ENCODE measurements at regions not wholly inside any gene's neighbourhood (a gene's known extent, or its start where the extent isn't known, plus 50 kb on each side); places are given as distances from the start of the nearest gene placed in this dataset.

GRCh38 chr1:79663916-79664315 is 657.4 kb upstream of the ADGRL4 start:
- no peak for DNase-seq
- no peak for ATAC-seq (replicated peaks in 1 of 2)
- H3K4me1 Mint-ChIP-seq (ENCODE audit: low read depth) = no peaks in the 10 kb centered on the region
- peaks cover 7 to 11% of the 10 kb centered on the region in 2 donors for H3K9me3 Mint-ChIP-seq
- no peaks in the 10 kb centered on the region for H3K36me3 Mint-ChIP-seq (ENCODE audit: insufficient read depth in 2 of 2)
- no peaks in the 10 kb centered on the region for H3K27me3 Mint-ChIP-seq (ENCODE audit: low read depth)
- no peak overlapping the region for H3K4me3 Mint-ChIP-seq
- no peak overlapping the region for H3K27ac Mint-ChIP-seq

- H3K4me3 Mint-ChIP-seq = no peak overlapping the region
- no peak overlapping the region for H3K27ac Mint-ChIP-seq
- H3K4me1 Mint-ChIP-seq (ENCODE audit: low read depth) = no peaks in the 10 kb centered on the region
- H3K27me3 Mint-ChIP-seq (ENCODE audit: low read depth) = no peaks in the 10 kb centered on the region
- no peaks in the 10 kb centered on the region for H3K36me3 Mint-ChIP-seq (ENCODE audit: insufficient read depth in 2 of 2)
- DNase-seq = no peak
- H3K9me3 Mint-ChIP-seq = peaks cover 4 to 11% of the 10 kb centered on the region in 2 donors
- ATAC-seq (replicated peaks in 1 of 2) = no peak
Measured at GRCh38 chr1:79662596-79662995, 656.1 kb upstream of the ADGRL4 start.

- Mint-ChIP-seq H3K27me3 (ENCODE audit: low read depth) (no peaks in the 10 kb centered on the region), H3K9me3 (peaks cover 4 to 11% of the 10 kb centered on the region in 2 donors)
Measured at GRCh38 chr1:79660129-79660528, 653.6 kb upstream of the ADGRL4 start.

GRCh38 chr1:79657951-79658658 is 651.6 kb upstream of the ADGRL4 start:
- H3K27me3 Mint-ChIP-seq (ENCODE audit: low read depth) = no peaks in the 10 kb centered on the region
- no peak overlapping the region for H3K4me3 Mint-ChIP-seq
- DNase-seq (no peak), ATAC-seq (replicated peaks in 1 of 2) (no peak)
- peaks cover 4 to 11% of the 10 kb centered on the region in 2 donors for H3K9me3 Mint-ChIP-seq
- no peaks in the 10 kb centered on the region for H3K36me3 Mint-ChIP-seq (ENCODE audit: insufficient read depth in 2 of 2)
- no peaks in the 10 kb centered on the region for H3K4me1 Mint-ChIP-seq (ENCODE audit: low read depth)
- H3K27ac Mint-ChIP-seq = no peak overlapping the region

More at GRCh38 chr1:79660129-79660528, 653.6 kb upstream of the ADGRL4 start:
- ATAC-seq (replicated peaks in 1 of 2) (no peak), DNase-seq (no peak)
- Mint-ChIP-seq H3K4me3 (no peak overlapping the region), H3K36me3 (ENCODE audit: insufficient read depth in 2 of 2) (no peaks in the 10 kb centered on the region), H3K27ac (no peak overlapping the region), H3K4me1 (ENCODE audit: low read depth) (no peaks in the 10 kb centered on the region)

GRCh38 chr1:79655876-79656275 is 649.3 kb upstream of the ADGRL4 start:
- ATAC-seq (replicated peaks in 1 of 2) (no peak), DNase-seq (no peak)
- Mint-ChIP-seq H3K27ac (no peak overlapping the region), H3K27me3 (ENCODE audit: low read depth) (no peaks in the 10 kb centered on the region), H3K4me1 (ENCODE audit: low read depth) (no peaks in the 10 kb centered on the region), H3K9me3 (peaks cover 0 to 2% of the 10 kb centered on the region in 2 donors), H3K36me3 (ENCODE audit: insufficient read depth in 2 of 2) (no peaks in the 10 kb centered on the region), H3K4me3 (no peak overlapping the region)

GRCh38 chr1:79652426-79652825 is 645.9 kb upstream of the ADGRL4 start:
- H3K27ac Mint-ChIP-seq = no peak overlapping the region
- H3K27me3 Mint-ChIP-seq (ENCODE audit: low read depth) = no peaks in the 10 kb centered on the region
- no peaks in the 10 kb centered on the region for H3K36me3 Mint-ChIP-seq (ENCODE audit: insufficient read depth in 2 of 2)
- no peak overlapping the region for H3K4me3 Mint-ChIP-seq
- no peak for DNase-seq
- H3K4me1 Mint-ChIP-seq (ENCODE audit: low read depth) = no peaks in the 10 kb centered on the region
- H3K9me3 Mint-ChIP-seq = peaks cover 0 to 3% of the 10 kb centered on the region in 2 donors
- no peak for ATAC-seq (replicated peaks in 1 of 2)

GRCh38 chr1:79648126-79648525 is 641.6 kb upstream of the ADGRL4 start:
- Mint-ChIP-seq H3K27ac (no peak overlapping the region), H3K36me3 (ENCODE audit: insufficient read depth in 2 of 2) (no peaks in the 10 kb centered on the region), H3K27me3 (ENCODE audit: low read depth) (no peaks in the 10 kb centered on the region), H3K4me3 (no peak overlapping the region), H3K4me1 (ENCODE audit: low read depth) (no peaks in the 10 kb centered on the region), H3K9me3 (peaks cover 0 to 11% of the 10 kb centered on the region in 2 donors)
- no peak for DNase-seq
- ATAC-seq (replicated peaks in 1 of 2) = no peak

GRCh38 chr1:79646880-79647279 is 640.4 kb upstream of the ADGRL4 start:
- no peak for ATAC-seq (replicated peaks in 1 of 2)
- Mint-ChIP-seq H3K27ac (no peak overlapping the region), H3K4me3 (no peak overlapping the region), H3K4me1 (ENCODE audit: low read depth) (no peaks in the 10 kb centered on the region), H3K9me3 (peaks cover 3 to 13% of the 10 kb centered on the region in 2 donors), H3K27me3 (ENCODE audit: low read depth) (no peaks in the 10 kb centered on the region), H3K36me3 (ENCODE audit: insufficient read depth in 2 of 2) (peaks cover 0 to 3% of the 10 kb centered on the region in 2 donors)
- no peak for DNase-seq

GRCh38 chr1:79638382-79638781 is 631.9 kb upstream of the ADGRL4 start:
- Mint-ChIP-seq H3K4me3 (no peak overlapping the region), H3K36me3 (ENCODE audit: insufficient read depth in 2 of 2) (peaks cover 0 to 3% of the 10 kb centered on the region in 2 donors)

GRCh38 chr1:79633456-79633855 is 626.9 kb upstream of the ADGRL4 start:
- Mint-ChIP-seq H3K9me3 (peaks cover 2% of the 10 kb centered on the region in 2 donors), H3K4me1 (ENCODE audit: low read depth) (no peaks in the 10 kb centered on the region)
- no peak for ATAC-seq (replicated peaks in 1 of 2)

More at GRCh38 chr1:79638382-79638781, 631.9 kb upstream of the ADGRL4 start:
- DNase-seq (no peak), ATAC-seq (replicated peaks in 1 of 2) (no peak)
- Mint-ChIP-seq H3K27me3 (ENCODE audit: low read depth) (no peaks in the 10 kb centered on the region), H3K9me3 (peaks cover 6 to 11% of the 10 kb centered on the region in 2 donors), H3K27ac (no peak overlapping the region), H3K4me1 (ENCODE audit: low read depth) (no peaks in the 10 kb centered on the region)

GRCh38 chr1:79629414-79629813 is 622.9 kb upstream of the ADGRL4 start:
- no peaks in the 10 kb centered on the region for H3K4me1 Mint-ChIP-seq (ENCODE audit: low read depth)
- H3K9me3 Mint-ChIP-seq = no peaks in the 10 kb centered on the region
- DNase-seq (no peak), ATAC-seq (replicated peaks in 1 of 2) (no peak)
- no peak overlapping the region for H3K27ac Mint-ChIP-seq
- no peaks in the 10 kb centered on the region for H3K36me3 Mint-ChIP-seq (ENCODE audit: insufficient read depth in 2 of 2)
- no peaks in the 10 kb centered on the region for H3K27me3 Mint-ChIP-seq (ENCODE audit: low read depth)
- no peak overlapping the region for H3K4me3 Mint-ChIP-seq

More at GRCh38 chr1:79633456-79633855, 626.9 kb upstream of the ADGRL4 start:
- no peak for DNase-seq
- no peak overlapping the region for H3K27ac Mint-ChIP-seq
- no peaks in the 10 kb centered on the region for H3K36me3 Mint-ChIP-seq (ENCODE audit: insufficient read depth in 2 of 2)
- H3K27me3 Mint-ChIP-seq (ENCODE audit: low read depth) = no peaks in the 10 kb centered on the region
- no peak overlapping the region for H3K4me3 Mint-ChIP-seq

- H3K36me3 Mint-ChIP-seq (ENCODE audit: insufficient read depth in 2 of 2) = no peaks in the 10 kb centered on the region
- peaks cover 2 to 6% of the 10 kb centered on the region in 2 donors for H3K9me3 Mint-ChIP-seq
- ATAC-seq (replicated peaks in 1 of 2) (no peak), DNase-seq (no peak)
- H3K27me3 Mint-ChIP-seq (ENCODE audit: low read depth) = no peaks in the 10 kb centered on the region
- no peaks in the 10 kb centered on the region for H3K4me1 Mint-ChIP-seq (ENCODE audit: low read depth)
- no peak overlapping the region for H3K27ac Mint-ChIP-seq
- no peak overlapping the region for H3K4me3 Mint-ChIP-seq
Measured at GRCh38 chr1:79617777-79618176, 611.2 kb upstream of the ADGRL4 start.

- no peak for ATAC-seq (replicated peaks in 1 of 2)
- Mint-ChIP-seq H3K36me3 (ENCODE audit: insufficient read depth in 2 of 2) (no peaks in the 10 kb centered on the region), H3K27me3 (ENCODE audit: low read depth) (no peaks in the 10 kb centered on the region), H3K4me1 (ENCODE audit: low read depth) (no peaks in the 10 kb centered on the region), H3K4me3 (no peak overlapping the region), H3K27ac (no peak overlapping the region), H3K9me3 (peaks cover 2 to 3% of the 10 kb centered on the region in 2 donors)
- DNase-seq = no peak
Measured at GRCh38 chr1:79614762-79615161, 608.2 kb upstream of the ADGRL4 start.

- Mint-ChIP-seq H3K4me3 (no peak overlapping the region), H3K4me1 (ENCODE audit: low read depth) (no peaks in the 10 kb centered on the region), H3K27ac (no peak overlapping the region), H3K27me3 (ENCODE audit: low read depth) (no peaks in the 10 kb centered on the region), H3K36me3 (ENCODE audit: insufficient read depth in 2 of 2) (no peaks in the 10 kb centered on the region), H3K9me3 (peaks cover 2 to 3% of the 10 kb centered on the region in 2 donors)
- DNase-seq (no peak), ATAC-seq (replicated peaks in 1 of 2) (no peak)
Measured at GRCh38 chr1:79614106-79614505, 607.6 kb upstream of the ADGRL4 start.

Data from activated T-cell treated with anti-CD3 and anti-CD28 coated beads, Interleukin-2, amount 50 U/mL, for 72 hours (primary cell).